Fibroblast of lung (primary cell): ENCODE measurements at regions not wholly inside any gene's neighbourhood (a gene's known extent, or its start where the extent isn't known, plus 50 kb on each side); places are given as distances from the start of the nearest gene placed in this dataset.

Experiments used
- DNase-seq, 2 donors: peaks; one replicate each; pipeline versions ENCODE4 v3.0.0 to v3.0.0-alpha.2; 2010; ENCODE audit warnings: low read depth in 2 of 2
- H2AFZ ChIP-seq: 2 replicates; pipeline ENCODE4 v1.5.1; 2012; ENCODE audit warnings: low read length, control low read depth, inconsistent platforms
- H3K27ac ChIP-seq: 2 replicates; pipeline ENCODE4 v1.5.1; 2011; ENCODE audit warnings: low read length, control low read depth; ENCODE audit not compliant: insufficient read depth
- H3K27me3 ChIP-seq: 2 replicates; pipeline ENCODE4 v1.5.1; 2011; ENCODE audit warnings: mild to moderate bottlenecking, low read length; ENCODE audit not compliant: control insufficient read depth, insufficient read depth
- H3K36me3 ChIP-seq: 2 replicates; pipeline ENCODE4 v1.5.1; 2011; ENCODE audit warnings: low read length; ENCODE audit not compliant: control insufficient read depth, insufficient read depth
- H3K4me1 ChIP-seq: 2 replicates; pipeline ENCODE4 v1.5.1; 2011; ENCODE audit warnings: low read length; ENCODE audit not compliant: control insufficient read depth, insufficient read depth; ENCODE audit errors: extremely low read depth
- H3K4me2 ChIP-seq: 2 replicates; pipeline ENCODE4 v1.5.1; 2011; ENCODE audit warnings: low read length, control low read depth; ENCODE audit not compliant: insufficient read depth; ENCODE audit errors: extremely low read depth
- H3K4me3 ChIP-seq, 4 experiments: fragments of 200-600 bp in 1 of 4; sonication (generic) in 1 of 4; replicated peaks in 1 of 4; 2 replicates each; pipeline ENCODE4 v1.5.1; 2011 to 2016; ENCODE audit warnings: low read length in 4 of 4, low read depth in 3 of 4, mild to moderate bottlenecking in 3 of 4, control low read depth in 2 of 4, inconsistent platforms in 1 of 4, mixed read lengths in 1 of 4; ENCODE audit not compliant: insufficient read depth in 1 of 4; ENCODE audit errors: control extremely low read depth in 1 of 4
- H3K79me2 ChIP-seq: 2 replicates; pipeline ENCODE4 v1.5.1; 2012; ENCODE audit warnings: mild to moderate bottlenecking, low read length, inconsistent platforms; ENCODE audit not compliant: control insufficient read depth, insufficient read depth
- H3K9ac ChIP-seq: 2 replicates; pipeline ENCODE4 v1.5.1; 2011; ENCODE audit warnings: mild to moderate bottlenecking, low read length, control low read depth; ENCODE audit not compliant: insufficient read depth
- H3K9me3 ChIP-seq: 2 replicates; pipeline ENCODE4 v1.5.1; 2012; ENCODE audit warnings: low read depth, low read length; ENCODE audit not compliant: control insufficient read depth, insufficient read depth
- H4K20me1 ChIP-seq: 2 replicates; pipeline ENCODE4 v1.5.1; 2011; ENCODE audit warnings: low read length; ENCODE audit not compliant: control insufficient read depth, insufficient read depth; ENCODE audit errors: extremely low read depth
- EZH2 ChIP-seq: IDR thresholded peaks from 2 replicates; pipeline ENCODE4 v1.5.1; 2012; ENCODE audit warnings: low read length, control low read depth, mild to moderate bottlenecking; ENCODE audit errors: missing control alignments
- TF ChIP-seq, protein P1 (sequence below), 2 donors: IDR thresholded peaks in 1 of 2; conservative IDR thresholded peaks in 1 of 2; 1 replicate in 1 of 2; 2 replicates in 1 of 2; pipeline ENCODE4 v1.5.1; 2011 to 2012; ENCODE audit warnings: low read length in 2 of 2, control low read depth in 1 of 2, inconsistent platforms in 1 of 2, low read depth in 1 of 2, mild to moderate bottlenecking in 1 of 2

GRCh38 chr14:71593966-71594365 is 338.3 kb upstream of the RGS6 start:
- Histone ChIP-seq H3K4me2 (no peak overlapping the region), H3K79me2 (peaks cover 1% of the 10 kb centered on the region), H3K27ac (no peak overlapping the region), H3K9me3 (no peaks in the 10 kb centered on the region), H2AFZ (no peak overlapping the region), H3K4me3 (no peak overlapping the region), H3K27me3 (no peaks in the 10 kb centered on the region), H3K9ac (no peak overlapping the region), H4K20me1 (no peaks in the 10 kb centered on the region), H3K36me3 (no peaks in the 10 kb centered on the region), H3K4me1 (peaks cover 7% of the 10 kb centered on the region)
- TF ChIP-seq, protein P1, sequence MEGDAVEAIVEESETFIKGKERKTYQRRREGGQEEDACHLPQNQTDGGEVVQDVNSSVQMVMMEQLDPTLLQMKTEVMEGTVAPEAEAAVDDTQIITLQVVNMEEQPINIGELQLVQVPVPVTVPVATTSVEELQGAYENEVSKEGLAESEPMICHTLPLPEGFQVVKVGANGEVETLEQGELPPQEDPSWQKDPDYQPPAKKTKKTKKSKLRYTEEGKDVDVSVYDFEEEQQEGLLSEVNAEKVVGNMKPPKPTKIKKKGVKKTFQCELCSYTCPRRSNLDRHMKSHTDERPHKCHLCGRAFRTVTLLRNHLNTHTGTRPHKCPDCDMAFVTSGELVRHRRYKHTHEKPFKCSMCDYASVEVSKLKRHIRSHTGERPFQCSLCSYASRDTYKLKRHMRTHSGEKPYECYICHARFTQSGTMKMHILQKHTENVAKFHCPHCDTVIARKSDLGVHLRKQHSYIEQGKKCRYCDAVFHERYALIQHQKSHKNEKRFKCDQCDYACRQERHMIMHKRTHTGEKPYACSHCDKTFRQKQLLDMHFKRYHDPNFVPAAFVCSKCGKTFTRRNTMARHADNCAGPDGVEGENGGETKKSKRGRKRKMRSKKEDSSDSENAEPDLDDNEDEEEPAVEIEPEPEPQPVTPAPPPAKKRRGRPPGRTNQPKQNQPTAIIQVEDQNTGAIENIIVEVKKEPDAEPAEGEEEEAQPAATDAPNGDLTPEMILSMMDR (conservative IDR thresholded peaks at IDR 0.05 in 1 of 2, IDR thresholded peaks at IDR 0.05 in 1 of 2; ENCODE audit: low read depth in 1 of 2, low read length in 2 of 2), result no peak
- no peak for TF ChIP-seq EZH2
- DNase-seq, result no peak

- H2AFZ ChIP-seq, result no peak overlapping the region
- peak; percentile 42 to 46 for DNase-seq
- peaks cover 7% of the 10 kb centered on the region for H3K4me1 ChIP-seq
Observed at GRCh38 chr14:71594821-71595220, 337.4 kb upstream of the RGS6 start.

DNA sequence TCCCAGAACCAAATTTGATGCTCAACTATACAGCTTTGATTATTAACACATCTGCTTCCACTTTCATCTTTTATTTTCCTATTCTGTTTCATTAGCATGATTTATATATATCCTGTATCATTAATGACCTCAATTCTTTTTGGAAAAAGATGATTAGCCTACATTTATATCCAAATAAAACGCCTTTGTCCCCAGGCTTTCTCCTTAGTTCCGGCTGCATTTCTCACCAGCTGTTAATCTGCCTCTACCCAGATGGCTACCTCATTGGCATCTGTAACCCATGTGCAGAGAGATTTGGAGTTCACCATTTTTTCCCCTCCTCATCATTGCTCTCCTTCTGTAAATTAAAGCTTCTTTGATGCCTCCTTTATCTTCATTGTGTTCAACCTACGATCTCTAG is 336.8 kb upstream of the RGS6 start:
- DNase-seq, result no peak
- Histone ChIP-seq H3K4me2 (peak overlapping the region; percentile 20), H3K4me3 (no peak overlapping the region), H3K79me2 (no peaks in the 10 kb centered on the region), H3K9me3 (no peaks in the 10 kb centered on the region), H2AFZ (no peak overlapping the region), H3K27ac (no peak overlapping the region), H3K27me3 (no peaks in the 10 kb centered on the region), H3K9ac (no peak overlapping the region), H4K20me1 (no peaks in the 10 kb centered on the region), H3K4me1 (peaks cover 7% of the 10 kb centered on the region), H3K36me3 (no peaks in the 10 kb centered on the region)
- no peak for TF ChIP-seq EZH2
- TF ChIP-seq, protein P1 (conservative IDR thresholded peaks at IDR 0.05 in 1 of 2, IDR thresholded peaks at IDR 0.05 in 1 of 2; ENCODE audit: low read depth in 1 of 2, low read length in 2 of 2), result no peak

More at GRCh38 chr14:71594821-71595220, 337.4 kb upstream of the RGS6 start:
- Histone ChIP-seq H3K4me2 (peak overlapping the region; percentile 39), H3K36me3 (no peaks in the 10 kb centered on the region), H3K79me2 (no peaks in the 10 kb centered on the region), H3K4me3 (peak overlapping the region in 1 of 4 experiments; percentile 15), H3K27ac (no peak overlapping the region), H3K9me3 (no peaks in the 10 kb centered on the region), H4K20me1 (no peaks in the 10 kb centered on the region), H3K27me3 (no peaks in the 10 kb centered on the region), H3K9ac (no peak overlapping the region)
- TF ChIP-seq EZH2, result no peak
- TF ChIP-seq, protein P1 (conservative IDR thresholded peaks at IDR 0.05 in 1 of 2, IDR thresholded peaks at IDR 0.05 in 1 of 2; ENCODE audit: low read depth in 1 of 2, low read length in 2 of 2), result no peak
